Left ventricle myocardium inferior (tissue), 1 donor: ENCODE measurements at regions not wholly inside any gene's neighbourhood (a gene's known extent, or its start where the extent isn't known, plus 50 kb on each side); places are given as distances from the start of the nearest gene placed in this dataset.

Source experiments
- DNase-seq: peaks from one replicate; pipeline ENCODE4 v3.0.0-alpha.2; 2020
- H3K27ac ChIP-seq: fragments of 200-600 bp; replicated peaks from 2 replicates; pipeline ENCODE4 v1.8.0; 2021
- H3K27me3 ChIP-seq: fragments of 200-600 bp; 2 replicates; pipeline ENCODE4 v1.8.0; 2021; ENCODE audit warnings: low read depth
- H3K36me3 ChIP-seq: fragments of 200-600 bp; 2 replicates; pipeline ENCODE4 v1.8.0; 2021
- H3K4me1 ChIP-seq: fragments of 200-600 bp; 2 replicates; pipeline ENCODE4 v1.8.0; 2021
- H3K4me3 ChIP-seq: fragments of 200-600 bp; 2 replicates; pipeline ENCODE4 v1.8.0; 2021; ENCODE audit warnings: mild to moderate bottlenecking, moderate library complexity
- H3K9me3 ChIP-seq: fragments of 200-600 bp; replicated peaks from 2 replicates; pipeline ENCODE4 v1.8.0; 2021
- CTCF ChIP-seq: fragments of 200-600 bp; IDR thresholded peaks from 2 replicates; pipeline ENCODE4 v1.8.0; 2021; ENCODE audit warnings: antibody characterized with exemption, mild to moderate bottlenecking, borderline replicate concordance
- intact Hi-C: fragments of 100-400 bp; cut with micrococcal nuclease; formaldehyde crosslinking; loops from one replicate; pipeline ENCODE4 v1.11.0; 2022
- donor health status: DM: no; HTN: yes; CAD: no; lungs with severe emphysema.

- intact Hi-C loops, result no loop called here
- no peak overlapping the region for H3K4me3 ChIP-seq
- TF ChIP-seq CTCF, result no peak
- no peaks in the 10 kb centered on the region for H3K36me3 ChIP-seq
- no peaks in the 10 kb centered on the region for H3K4me1 ChIP-seq
- H3K27ac ChIP-seq, result no peak overlapping the region
- H3K9me3 ChIP-seq, result no peaks in the 10 kb centered on the region
- no peaks in the 10 kb centered on the region for H3K27me3 ChIP-seq
- DNase-seq, result no peak
Observed at GRCh38 chr6:93081901-93082300, 337.5 kb downstream of the EPHA7 start.

GRCh38 chr6:93079061-93079460 lies 340.3 kb downstream of the EPHA7 start:
- Histone ChIP-seq H3K4me3 (no peak overlapping the region), H3K36me3 (no peaks in the 10 kb centered on the region), H3K4me1 (no peaks in the 10 kb centered on the region), H3K9me3 (peaks cover 8% of the 10 kb centered on the region), H3K27me3 (no peaks in the 10 kb centered on the region), H3K27ac (no peak overlapping the region)
- intact Hi-C loops, result no loop called here
- no peak for DNase-seq
- TF ChIP-seq CTCF, result no peak

- intact Hi-C loops, result no loop called here
- DNase-seq, result no peak
- no peak overlapping the region for H3K27ac ChIP-seq
- TF ChIP-seq CTCF, result no peak
- no peaks in the 10 kb centered on the region for H3K4me1 ChIP-seq
- peaks cover 8% of the 10 kb centered on the region for H3K9me3 ChIP-seq
- no peaks in the 10 kb centered on the region for H3K36me3 ChIP-seq
- H3K4me3 ChIP-seq, result no peak overlapping the region
- H3K27me3 ChIP-seq, result no peaks in the 10 kb centered on the region
Observed at GRCh38 chr6:93073811-93074210, 345.5 kb downstream of the EPHA7 start.

GRCh38 chr6:93069856-93070255 lies 349.5 kb downstream of the EPHA7 start:
- no peaks in the 10 kb centered on the region for H3K27me3 ChIP-seq
- H3K36me3 ChIP-seq, result no peaks in the 10 kb centered on the region
- H3K4me1 ChIP-seq, result no peaks in the 10 kb centered on the region
- H3K27ac ChIP-seq, result no peak overlapping the region
- peaks cover under 1% of the 10 kb centered on the region for H3K9me3 ChIP-seq
- H3K4me3 ChIP-seq, result no peak overlapping the region
- DNase-seq, result no peak
- no peak for TF ChIP-seq CTCF
- intact Hi-C loops, result no loop called here

GRCh38 chr6:93059911-93060310 lies 359.4 kb downstream of the EPHA7 start:
- intact Hi-C loops, result no loop called here
- TF ChIP-seq CTCF, result no peak
- Histone ChIP-seq H3K27ac (no peak overlapping the region), H3K4me1 (no peaks in the 10 kb centered on the region), H3K9me3 (no peaks in the 10 kb centered on the region), H3K4me3 (no peak overlapping the region), H3K27me3 (no peaks in the 10 kb centered on the region), H3K36me3 (no peaks in the 10 kb centered on the region)
- DNase-seq, result no peak

GRCh38 chr6:93057584-93057983 lies 361.8 kb downstream of the EPHA7 start:
- intact Hi-C loops, result no loop called here
- Histone ChIP-seq H3K27ac (no peak overlapping the region), H3K4me3 (no peak overlapping the region)

More at GRCh38 chr6:93057584-93057983, 361.8 kb downstream of the EPHA7 start:
- no peak for TF ChIP-seq CTCF
- Histone ChIP-seq H3K9me3 (no peaks in the 10 kb centered on the region), H3K36me3 (no peaks in the 10 kb centered on the region), H3K4me1 (no peaks in the 10 kb centered on the region), H3K27me3 (no peaks in the 10 kb centered on the region)
- DNase-seq, result no peak
